RWPE2 (cell line): ENCODE measurements at regions not wholly inside any gene's neighbourhood (a gene's known extent, or its start where the extent isn't known, plus 50 kb on each side); places are given as distances from the start of the nearest gene placed in this dataset.
A peak's percentile ranks its signal among the peaks of the same experiment; 100 is the strongest.

Experiments used
- ATAC-seq: fragments of 200-7000 bp; cut with Tn5 transposase; 3 replicates; pipeline ENCODE4 v1.9.1; 2021; ENCODE audit warnings: low read depth
- DNase-seq: peaks from one replicate; pipeline ENCODE4 v3.0.0-alpha.2; 2020; ENCODE audit warnings: low spot score
- H3K27ac ChIP-seq: fragments of 450-650 bp; 2 replicates; pipeline ENCODE4 v1.5.1; 2017; ENCODE audit warnings: mild to moderate bottlenecking; ENCODE audit not compliant: poor library complexity, severe bottlenecking
- H3K27me3 ChIP-seq: fragments of 250-450 bp; sonication (Bioruptor Pico); 2 replicates; pipeline ENCODE4 v1.5.1; 2021; ENCODE audit warnings: mild to moderate bottlenecking, moderate library complexity; ENCODE audit not compliant: insufficient read depth, poor library complexity, severe bottlenecking
- H3K36me3 ChIP-seq: fragments of 250-450 bp; sonication (Bioruptor Pico); 2 replicates; pipeline ENCODE4 v1.5.1; 2020; ENCODE audit warnings: low read depth, mild to moderate bottlenecking, moderate library complexity
- H3K4me1 ChIP-seq: fragments of 250-450 bp; sonication (Bioruptor Pico); 2 replicates; pipeline ENCODE4 v1.5.1; 2021; ENCODE audit warnings: mild to moderate bottlenecking, moderate library complexity; ENCODE audit not compliant: insufficient read depth, poor library complexity, severe bottlenecking
- H3K4me3 ChIP-seq: fragments of 250-450 bp; sonication (Bioruptor Pico); 2 replicates; pipeline ENCODE4 v1.5.1; 2021; ENCODE audit warnings: mild to moderate bottlenecking, moderate library complexity; ENCODE audit not compliant: severe bottlenecking
- H3K9me3 ChIP-seq: fragments of 250-450 bp; sonication (Bioruptor Pico); 2 replicates; pipeline ENCODE4 v1.5.1; 2021; ENCODE audit warnings: mild to moderate bottlenecking, moderate library complexity; ENCODE audit not compliant: severe bottlenecking
- CTCF ChIP-seq: fragments of 450-650 bp; IDR thresholded peaks from one replicate; pipeline ENCODE4 v1.5.1; 2017; ENCODE audit warnings: mild to moderate bottlenecking, moderate library complexity; ENCODE audit not compliant: poor library complexity, severe bottlenecking

GRCh38 chr21:28543975-28544374 lies 448.7 kb downstream of the LTN1 start:
- no peaks in the 10 kb centered on the region for H3K27me3 ChIP-seq
- no peak overlapping the region for H3K4me3 ChIP-seq
- no peak overlapping the region for H3K27ac ChIP-seq
- no peak for DNase-seq
- peaks cover 21% of the 10 kb centered on the region for H3K4me1 ChIP-seq
- no peaks in the 10 kb centered on the region for H3K9me3 ChIP-seq
- TF ChIP-seq CTCF = no peak
- no peak for ATAC-seq
- H3K36me3 ChIP-seq = no peaks in the 10 kb centered on the region

DNA sequence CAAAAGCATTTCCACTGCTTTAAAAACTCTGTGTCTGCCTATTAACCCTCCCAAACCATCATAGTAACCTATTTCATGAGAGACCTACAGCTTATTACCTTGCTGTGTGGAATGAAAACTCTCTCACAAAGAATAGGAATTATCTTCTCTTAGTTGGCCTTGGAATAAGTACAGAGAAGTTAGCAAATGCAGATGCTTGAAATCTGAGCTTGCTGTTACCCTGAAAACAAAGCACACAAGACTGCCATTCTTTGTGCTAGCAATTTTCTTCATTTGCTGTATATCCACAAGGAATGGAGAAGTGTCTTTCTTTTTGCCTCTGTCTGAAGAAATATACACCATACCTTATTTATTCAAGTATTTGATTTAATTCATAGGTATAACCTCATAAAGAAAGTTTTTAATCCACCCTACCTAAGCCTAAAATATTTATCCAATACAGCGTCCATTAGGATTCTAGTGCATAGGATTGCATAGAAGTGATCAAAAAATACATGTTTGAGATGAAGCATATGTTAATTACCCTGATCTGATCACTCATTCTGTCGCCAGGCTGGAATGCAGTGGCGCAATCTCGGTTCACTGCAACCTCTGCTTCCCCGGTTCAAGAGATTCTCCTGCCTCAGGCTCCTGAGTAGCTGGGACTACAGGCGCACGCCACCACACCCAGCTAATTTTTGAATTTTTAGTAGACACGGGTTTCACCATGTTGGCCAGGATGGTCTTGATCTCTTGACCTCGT lies 451.1 kb downstream of the LTN1 start:
- no peak for DNase-seq
- Histone ChIP-seq H3K4me1 (peaks cover 43% of the 10 kb centered on the region), H3K36me3 (no peaks in the 10 kb centered on the region), H3K27ac (peak overlapping the region; percentile 95), H3K4me3 (no peak overlapping the region), H3K9me3 (no peaks in the 10 kb centered on the region), H3K27me3 (no peaks in the 10 kb centered on the region)
- no peak for TF ChIP-seq CTCF
- ATAC-seq = no peak

- Histone ChIP-seq H3K36me3 (no peaks in the 10 kb centered on the region), H3K9me3 (no peaks in the 10 kb centered on the region), H3K27ac (peak overlapping the region; percentile 95), H3K4me3 (no peak overlapping the region), H3K4me1 (peaks cover 44% of the 10 kb centered on the region), H3K27me3 (no peaks in the 10 kb centered on the region)
- no peak for DNase-seq
- ATAC-seq = peak; percentile 47; the same call in 2 of the 3 replicates
- no peak for TF ChIP-seq CTCF
These were observed 452.2 kb downstream of the LTN1 start for GRCh38 chr21:28540514-28540913.

- no peak for ATAC-seq
- H3K36me3 ChIP-seq = no peaks in the 10 kb centered on the region
- H3K27me3 ChIP-seq = no peaks in the 10 kb centered on the region
- no peak overlapping the region for H3K4me3 ChIP-seq
- peaks cover 44% of the 10 kb centered on the region for H3K4me1 ChIP-seq
- H3K27ac ChIP-seq = peak overlapping the region; percentile 95
- no peaks in the 10 kb centered on the region for H3K9me3 ChIP-seq
- DNase-seq = no peak
- TF ChIP-seq CTCF = no peak
These were observed 453.1 kb downstream of the LTN1 start for GRCh38 chr21:28539623-28539988.

DNA sequence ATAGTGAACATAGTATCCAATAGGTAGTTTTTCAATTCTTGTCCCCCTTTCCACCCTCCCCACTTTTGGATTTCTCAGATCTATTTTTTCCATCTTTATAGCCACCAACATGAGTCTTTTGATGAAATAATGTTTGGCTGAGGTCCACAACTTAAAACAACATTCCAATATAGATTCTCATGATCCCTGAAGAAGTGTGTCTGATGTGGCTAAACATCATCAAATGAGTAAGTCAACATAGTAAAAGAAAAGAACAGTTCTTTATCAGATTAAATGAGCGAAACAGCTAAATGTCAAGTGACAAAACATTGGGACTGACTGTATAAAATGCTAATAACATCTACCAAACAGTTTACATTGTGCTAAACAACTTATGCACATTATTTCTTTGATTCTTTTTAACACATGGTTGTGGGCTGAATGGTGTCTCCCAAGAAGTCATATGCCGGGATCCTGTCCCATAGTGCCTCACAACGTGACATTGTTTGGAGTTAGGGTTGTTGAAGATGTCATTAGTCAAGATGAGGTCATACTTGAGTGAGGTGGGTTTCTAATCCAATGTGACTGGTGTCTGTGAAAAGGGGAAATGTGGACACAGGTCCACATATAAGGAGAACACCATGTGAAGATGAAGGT lies 453.6 kb downstream of the LTN1 start:
- Histone ChIP-seq H3K27ac (peak overlapping the region; percentile 95), H3K4me3 (no peak overlapping the region), H3K9me3 (no peaks in the 10 kb centered on the region), H3K27me3 (no peaks in the 10 kb centered on the region), H3K36me3 (no peaks in the 10 kb centered on the region), H3K4me1 (peaks cover 44% of the 10 kb centered on the region)
- DNase-seq = no peak
- ATAC-seq = peak; percentile 52
- TF ChIP-seq CTCF = no peak
